ENCODE measurements at regions not wholly inside any gene's neighbourhood (a gene's known extent, or its start where the extent isn't known, plus 50 kb on each side); places are given as distances from the start of the nearest gene placed in this dataset.
A peak's percentile ranks its signal among the peaks of the same experiment; 100 is the strongest.

- no peak for DNase-seq
Measured at GRCh38 chr4:159444678-159445077, 341.8 kb downstream of the RAPGEF2 start.

- no peak for DNase-seq
Measured at GRCh38 chr4:159445692-159446091, 342.8 kb downstream of the RAPGEF2 start.

- peak; percentile 59 for DNase-seq
Measured at GRCh38 chr4:159446266-159446976, 343.5 kb downstream of the RAPGEF2 start.

- no peak for DNase-seq
Measured at GRCh38 chr4:159447296-159447695, 344.4 kb downstream of the RAPGEF2 start.

GRCh38 chr4:159451006-159451405, 348.1 kb downstream of the RAPGEF2 start:
- DNase-seq = no peak

- peak; percentile 47 for DNase-seq
Measured at GRCh38 chr4:159455675-159456237, 352.9 kb downstream of the RAPGEF2 start.

GRCh38 chr4:159460371-159460770, 357.5 kb downstream of the RAPGEF2 start:
- no peak for DNase-seq

- no peak for DNase-seq
Measured at GRCh38 chr4:159463235-159463634, 360.4 kb downstream of the RAPGEF2 start.

- no peak for DNase-seq
Measured at GRCh38 chr4:159464302-159464701, 361.4 kb downstream of the RAPGEF2 start.

- no peak for DNase-seq
Measured at GRCh38 chr4:159476886-159477285, 374.0 kb downstream of the RAPGEF2 start.

- no peak for DNase-seq
Measured at GRCh38 chr4:159480826-159481225, 377.9 kb downstream of the RAPGEF2 start.

- no peak for DNase-seq
Measured at GRCh38 chr4:159481936-159482335, 379.1 kb downstream of the RAPGEF2 start.

GRCh38 chr4:159483110-159483781, 380.4 kb downstream of the RAPGEF2 start:
- no peak for DNase-seq

GRCh38 chr4:159483782-159484741, 381.2 kb downstream of the RAPGEF2 start:
- DNase-seq = no peak

- DNase-seq = no peak
Measured at GRCh38 chr4:159484864-159485263, 382.0 kb downstream of the RAPGEF2 start.

GRCh38 chr4:159487284-159487747, 384.4 kb downstream of the RAPGEF2 start:
- DNase-seq = peak; percentile 84

GRCh38 chr4:159489646-159490045, 386.8 kb downstream of the RAPGEF2 start:
- DNase-seq = no peak

GRCh38 chr4:159495515-159496236, 392.8 kb downstream of the RAPGEF2 start:
- no peak for DNase-seq

GRCh38 chr4:159496248-159496647, 393.4 kb downstream of the RAPGEF2 start:
- DNase-seq = no peak

- no peak for DNase-seq
Measured at GRCh38 chr4:159497936-159498335, 395.1 kb downstream of the RAPGEF2 start.

- DNase-seq = peak; percentile 12
Measured at GRCh38 chr4:159498446-159499115, 395.7 kb downstream of the RAPGEF2 start.

Data from left kidney (tissue), 1 donor.